ENCODE measurements at regions not wholly inside any gene's neighbourhood (a gene's known extent, or its start where the extent isn't known, plus 50 kb on each side); places are given as distances from the start of the nearest gene placed in this dataset.

GRCh38 chr10:6319119-6319518 is 116.4 kb downstream of the PFKFB3 start:
- TF ChIP-seq CTCF (IDR thresholded peaks at IDR 0.05): no peak
- TF ChIP-seq ZSCAN18 (CRISPR knock-in tag; IDR thresholded peaks at IDR 0.05): no peak
- TF ChIP-seq ZNF263 (CRISPR knock-in tag; IDR thresholded peaks at IDR 0.05; ENCODE audit: low read depth): no peak
- no peak for TF ChIP-seq ZMAT4 (CRISPR knock-in tag; IDR thresholded peaks at IDR 0.05)
- no peak for TF ChIP-seq FOXP1 (CRISPR knock-in tag; IDR thresholded peaks at IDR 0.05; ENCODE audit: borderline replicate concordance)
